GM13976 (cell line): ENCODE measurements at regions not wholly inside any gene's neighbourhood (a gene's known extent, or its start where the extent isn't known, plus 50 kb on each side); places are given as distances from the start of the nearest gene placed in this dataset.

Source experiments
- DNase-seq: peaks from one replicate; pipeline ENCODE4 v3.0.0; 2012; ENCODE audit warnings: low spot score
- CTCF ChIP-seq: IDR thresholded peaks from 2 replicates; pipeline ENCODE4 v1.5.1; 2012; ENCODE audit warnings: borderline replicate concordance, mild to moderate bottlenecking; ENCODE audit not compliant: insufficient read depth; ENCODE audit errors: extremely low read depth, missing control alignments, control extremely low read depth
- in situ Hi-C: fragments of 300-500 bp; cut with MboI; formaldehyde crosslinking; loops from one replicate; pipeline ENCODE4 v1.12.0; 2022; ENCODE audit warnings: low sequenced_read_pairs, mixed read lengths, inconsistent platforms; ENCODE audit not compliant: unreplicated experiment

- in situ Hi-C loops, result no loop called here
- TF ChIP-seq CTCF, result no peak
Measured at GRCh38 chr19:34057155-34057554, 115.1 kb upstream of the LSM14A start.

GRCh38 chr19:34066007-34066643, 106.2 kb upstream of the LSM14A start:
- TF ChIP-seq CTCF, result no peak
- in situ Hi-C loops, result no loop called here
- DNase-seq, result no peak

More at GRCh38 chr19:34057155-34057554, 115.1 kb upstream of the LSM14A start:
- DNase-seq, result no peak

GRCh38 chr19:34067861-34068271, 104.4 kb upstream of the LSM14A start:
- DNase-seq, result no peak
- in situ Hi-C loops, result no loop called here
- no peak for TF ChIP-seq CTCF

GRCh38 chr19:34075661-34076091, 96.6 kb upstream of the LSM14A start:
- no peak for DNase-seq
- in situ Hi-C loops, result no loop called here
- TF ChIP-seq CTCF, result no peak

- DNase-seq, result no peak
- in situ Hi-C loops, result no loop called here
- no peak for TF ChIP-seq CTCF
Measured at GRCh38 chr19:34082289-34083077, 89.8 kb upstream of the LSM14A start.

GRCh38 chr19:34084396-34085145, 87.7 kb upstream of the LSM14A start:
- in situ Hi-C loops, result no loop called here
- TF ChIP-seq CTCF, result no peak
- no peak for DNase-seq
